ENCODE measurements at regions not wholly inside any gene's neighbourhood (a gene's known extent, or its start where the extent isn't known, plus 50 kb on each side); places are given as distances from the start of the nearest gene placed in this dataset.

DNA sequence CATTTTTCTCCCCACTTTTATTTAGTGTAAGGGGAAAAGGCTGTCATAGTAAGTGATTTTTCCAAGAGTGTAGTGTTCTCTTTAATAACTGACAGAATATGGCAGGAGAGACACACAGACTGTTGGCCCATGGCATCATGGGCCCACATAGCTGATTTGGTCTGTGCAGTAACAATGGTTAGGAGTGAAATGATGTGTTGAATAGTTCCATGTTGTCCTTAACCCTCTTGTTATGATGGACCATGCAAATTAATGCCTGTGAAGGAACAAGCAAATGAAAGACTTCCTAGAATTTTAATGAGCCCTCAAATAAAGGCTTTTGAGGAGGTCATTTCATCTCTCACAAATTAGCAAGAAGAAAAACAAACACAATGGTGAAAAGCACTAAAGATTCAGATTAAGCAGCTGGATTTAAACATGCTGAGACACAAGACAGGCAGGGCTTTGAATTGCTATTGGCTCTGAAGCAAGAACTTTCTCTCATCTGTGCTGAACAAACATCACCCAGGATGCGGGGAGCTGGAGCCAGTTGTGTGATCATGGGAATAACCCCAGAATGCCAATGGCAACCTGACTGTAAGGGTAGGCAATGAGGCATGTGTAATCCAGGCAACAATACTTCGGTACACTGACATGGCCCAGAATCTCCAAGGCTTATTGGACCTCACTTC is 136.7 kb upstream of the VEPH1 start:
- DNase-seq (ENCODE audit: low read depth in 2 of 3, low spot score in 2 of 3) = no peak

DNA sequence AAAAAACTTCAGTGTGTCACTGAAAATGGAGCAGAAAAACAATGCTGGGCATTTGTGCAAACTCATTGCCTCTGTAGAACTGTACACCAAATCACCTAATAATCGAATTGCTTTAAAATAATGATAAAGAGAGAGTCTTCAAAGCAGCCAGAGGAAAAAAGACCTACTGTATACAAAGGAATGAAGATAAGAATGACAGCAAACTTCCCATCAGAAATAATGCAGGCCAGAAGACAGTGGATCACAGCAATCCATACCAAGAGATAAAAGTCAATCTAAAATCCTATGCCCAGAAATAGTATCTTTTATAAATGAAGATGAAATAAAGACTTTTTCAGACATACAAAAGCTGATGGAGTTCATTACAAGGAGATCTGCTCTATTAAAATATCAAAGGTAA is 134.7 kb upstream of the VEPH1 start:
- DNase-seq (ENCODE audit: low read depth in 2 of 3, low spot score in 2 of 3) = no peak

DNA sequence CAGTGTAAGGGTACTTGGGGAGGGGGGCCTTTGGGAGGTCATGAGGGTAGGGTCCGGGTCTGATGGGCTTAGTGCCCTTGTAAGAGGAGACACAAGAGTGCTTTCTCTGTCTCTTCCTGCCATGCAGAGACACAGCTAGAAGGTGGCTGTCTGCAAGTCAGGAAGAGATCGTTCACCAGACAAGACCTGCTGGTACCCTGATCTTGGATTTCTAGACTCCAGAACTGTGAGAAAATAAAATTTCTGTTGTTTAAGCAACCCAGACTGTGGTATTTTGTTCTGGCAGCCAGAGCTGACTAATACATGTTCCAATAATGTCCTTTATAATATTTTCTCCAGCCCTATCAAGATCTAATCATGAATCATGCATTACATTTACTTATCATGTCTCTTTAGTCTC is 130.0 kb upstream of the VEPH1 start:
- DNase-seq (ENCODE audit: low read depth in 2 of 3, low spot score in 2 of 3) = no peak

DNA sequence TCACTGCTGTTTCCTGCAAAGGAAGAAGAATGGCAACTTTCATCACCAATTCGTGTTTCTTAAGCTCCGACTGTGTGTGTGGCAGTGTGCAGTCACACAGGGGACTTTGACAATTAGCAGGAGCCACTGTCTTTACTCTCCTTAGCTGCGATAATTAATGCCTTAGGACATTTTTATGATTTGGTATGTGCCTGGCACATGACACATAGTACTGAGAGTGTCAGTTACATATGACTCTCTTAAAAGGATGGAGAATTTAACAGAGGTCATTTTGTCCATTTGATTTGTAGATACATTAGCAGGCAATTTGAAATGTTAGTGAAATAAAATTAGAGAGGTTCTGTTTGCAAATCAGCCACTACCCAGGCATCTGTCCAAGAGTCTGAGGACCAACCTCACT is 128.9 kb upstream of the VEPH1 start:
- no peak for DNase-seq (ENCODE audit: low read depth in 2 of 3, low spot score in 2 of 3)

DNA sequence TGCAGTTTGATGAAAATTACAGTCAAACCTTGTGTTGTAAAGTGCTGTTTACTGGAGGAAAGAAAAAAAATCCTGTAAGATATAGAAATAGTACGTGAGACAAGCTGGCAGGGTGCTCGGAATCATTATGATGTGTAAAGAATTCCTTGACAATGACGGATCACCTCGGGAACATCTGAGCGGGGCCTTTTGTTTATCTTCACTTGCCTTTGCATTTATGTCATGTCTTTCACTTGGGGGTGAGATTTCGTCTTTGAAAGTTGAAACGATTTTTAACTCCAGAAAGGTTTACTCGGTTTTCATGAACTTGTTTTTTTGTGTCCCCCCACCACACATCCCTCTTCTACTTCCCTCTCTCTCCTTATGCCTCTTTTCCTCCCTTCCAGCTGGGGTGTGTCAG is 128.3 kb upstream of the VEPH1 start:
- no peak for DNase-seq (ENCODE audit: low read depth in 2 of 3, low spot score in 2 of 3)

DNA sequence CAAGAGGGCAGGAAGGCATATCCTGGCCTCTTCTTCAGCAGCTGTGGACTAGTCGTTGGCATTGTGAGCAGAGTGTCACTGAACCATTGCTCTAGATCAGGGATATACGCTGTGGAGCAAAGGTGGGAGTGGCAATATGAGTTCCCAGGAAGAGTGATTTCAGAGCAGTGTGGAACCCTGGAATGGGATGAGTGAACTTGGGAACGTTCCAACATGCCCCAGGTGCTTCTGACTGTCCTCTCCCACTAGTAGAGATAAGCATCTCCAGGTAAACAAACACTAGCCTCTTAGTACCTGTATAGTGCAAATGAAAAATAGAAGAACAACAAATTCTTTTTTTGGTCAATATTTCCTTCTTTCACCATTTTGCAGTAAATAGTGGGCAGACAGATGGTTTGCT is 123.6 kb upstream of the VEPH1 start:
- no peak for DNase-seq (ENCODE audit: low read depth in 2 of 3, low spot score in 2 of 3)

DNA sequence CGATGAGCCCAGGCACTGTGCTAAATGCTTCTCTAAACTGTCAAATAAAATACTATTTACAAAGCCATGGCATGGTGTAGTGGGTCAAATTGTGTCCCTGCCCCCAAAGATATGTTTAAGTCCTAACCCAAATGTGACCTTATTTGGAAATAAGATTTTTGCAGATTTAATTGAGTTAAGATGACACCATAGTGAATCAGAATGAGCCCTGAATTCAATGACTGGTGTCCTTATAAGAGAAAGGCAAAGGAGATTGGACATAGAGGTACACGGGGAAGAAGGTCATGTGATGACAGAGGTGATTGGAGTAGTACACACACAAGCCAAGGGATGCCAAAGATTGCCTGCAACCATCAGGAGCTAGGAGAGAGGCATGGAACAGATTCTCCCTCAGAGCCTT is 121.6 kb upstream of the VEPH1 start:
- DNase-seq (ENCODE audit: low read depth in 2 of 3, low spot score in 2 of 3) = no peak

DNA sequence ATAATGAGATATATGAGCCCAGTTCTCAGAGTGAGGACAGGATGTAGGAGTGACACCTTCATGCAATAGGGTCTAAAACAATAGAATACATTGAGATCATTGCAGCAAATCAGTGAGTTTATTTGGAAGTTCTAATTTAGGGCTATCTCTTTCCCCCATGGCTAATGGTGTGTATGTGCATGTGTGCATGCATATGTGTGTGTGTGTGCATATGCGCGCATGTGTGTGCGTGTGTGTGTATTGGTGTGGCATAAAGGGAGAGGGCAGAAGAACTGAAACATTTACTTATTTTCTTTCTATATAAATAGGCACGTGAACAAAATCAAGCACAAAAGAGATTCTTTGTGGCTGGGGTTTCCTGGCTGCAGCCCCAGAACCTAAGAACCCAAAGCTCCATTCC is 115.7 kb upstream of the VEPH1 start:
- no peak for DNase-seq (ENCODE audit: low read depth in 2 of 3, low spot score in 2 of 3)

DNA sequence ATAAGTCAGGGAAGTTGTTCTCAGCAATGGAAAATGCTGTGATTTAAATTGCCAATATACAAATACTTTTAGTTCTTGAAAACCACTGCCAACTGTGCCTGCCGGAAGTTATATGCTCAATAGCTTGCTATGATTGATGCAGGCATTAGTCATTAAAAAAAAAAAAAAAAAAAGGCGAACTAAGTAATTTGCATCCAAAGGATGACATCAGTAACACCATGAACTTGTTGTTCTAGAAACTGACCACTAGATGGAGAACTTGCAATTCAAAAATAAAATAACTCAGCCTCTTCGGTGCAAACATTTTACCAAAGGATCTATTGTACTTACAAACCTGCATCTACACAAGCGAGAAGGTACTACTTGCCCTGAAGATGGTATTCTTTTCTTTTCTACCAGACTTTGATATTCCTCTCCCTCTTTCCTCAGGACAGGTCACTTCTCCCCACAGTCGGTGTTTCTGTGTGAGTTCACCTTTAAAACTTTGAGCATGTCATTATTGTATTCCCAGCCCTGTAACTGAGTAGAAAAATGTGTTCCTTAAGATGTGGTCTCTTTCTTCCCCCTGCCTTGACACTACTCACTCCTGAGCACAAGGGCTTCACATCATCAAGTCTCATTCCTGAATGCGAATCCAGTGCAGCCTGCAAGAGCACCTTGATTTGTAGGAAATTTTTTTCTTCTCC is 115.0 kb upstream of the VEPH1 start:
- DNase-seq (ENCODE audit: low read depth in 2 of 3, low spot score in 2 of 3) = no peak

DNA sequence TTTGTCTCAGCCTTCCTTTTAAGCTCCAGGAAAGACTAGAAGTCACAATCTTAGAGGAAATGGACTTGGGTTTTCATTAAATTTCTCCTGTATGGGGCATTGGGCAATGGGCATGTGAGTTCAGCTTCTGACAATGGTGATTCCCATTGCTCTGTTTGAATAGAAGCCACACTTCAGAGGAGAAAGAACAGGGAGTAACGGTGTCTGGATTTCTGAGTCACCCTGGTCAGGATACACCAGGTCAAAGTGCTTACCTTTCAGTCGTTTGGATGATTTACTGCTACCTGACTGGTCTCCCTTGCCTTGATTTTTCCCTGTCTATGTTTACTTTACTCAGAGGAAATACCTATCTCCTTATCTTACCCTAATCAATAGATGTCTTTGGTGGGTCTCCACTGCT is 111.7 kb upstream of the VEPH1 start:
- no peak for DNase-seq (ENCODE audit: low read depth in 2 of 3, low spot score in 2 of 3)

DNA sequence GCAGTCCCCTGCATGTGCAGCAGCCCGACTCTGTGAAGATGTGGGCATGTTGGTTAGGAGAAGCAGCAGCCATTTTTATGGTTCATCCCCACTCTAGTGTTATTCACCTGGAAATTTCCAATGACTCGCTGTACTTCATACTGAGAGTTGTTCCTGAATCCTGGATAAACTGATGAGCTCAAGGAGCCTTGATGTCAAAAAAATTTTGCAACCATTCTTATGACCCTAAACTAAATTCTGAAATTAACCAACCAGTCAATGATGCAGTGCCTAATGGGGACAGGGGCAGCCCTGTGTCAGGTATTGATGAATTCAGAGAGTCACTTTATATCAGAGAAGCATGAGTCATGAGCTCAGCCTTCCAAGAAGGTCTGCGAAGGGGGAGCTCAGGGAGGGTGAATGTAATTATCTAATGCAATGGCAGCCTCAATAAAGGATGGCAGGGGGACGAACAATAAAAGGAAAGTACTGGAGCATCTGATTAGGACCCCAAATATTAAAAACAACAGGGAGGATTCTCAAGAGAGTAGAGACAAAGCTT is 108.4 kb upstream of the VEPH1 start:
- no peak for DNase-seq (ENCODE audit: low read depth in 2 of 3, low spot score in 2 of 3)

DNA sequence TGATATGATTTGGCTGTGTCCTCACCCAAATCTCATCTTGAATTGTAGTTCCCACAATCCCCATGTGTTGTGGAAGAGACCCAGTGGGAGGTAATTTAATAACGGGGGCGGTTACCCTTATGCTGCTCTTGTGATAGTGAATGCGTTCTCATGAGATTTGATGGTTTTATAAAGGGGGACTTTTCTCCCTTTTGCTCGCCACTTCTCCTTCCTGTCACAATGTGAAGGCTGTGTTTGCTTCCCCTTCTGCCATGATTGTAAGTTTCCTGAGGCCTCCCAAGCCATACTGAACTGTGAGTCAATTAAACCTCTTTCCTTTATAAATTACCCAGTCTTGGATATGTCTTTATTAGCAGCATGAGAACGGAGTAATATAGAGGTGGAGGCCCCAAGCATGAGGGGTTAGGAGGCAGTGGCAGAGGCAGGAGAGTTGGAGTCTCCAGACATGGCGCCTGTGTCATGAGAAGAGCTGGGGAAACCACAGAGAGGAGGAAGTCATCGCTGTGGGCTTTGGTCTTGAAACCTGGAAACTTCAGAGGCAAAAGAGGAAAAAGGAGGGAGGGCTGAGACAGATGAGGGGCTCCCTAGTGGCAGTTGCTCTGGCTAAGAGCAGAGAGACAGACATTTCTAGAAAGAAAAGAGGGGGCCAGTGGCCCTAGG is 107.8 kb upstream of the VEPH1 start:
- DNase-seq (ENCODE audit: low read depth in 2 of 3, low spot score in 2 of 3) = no peak

DNA sequence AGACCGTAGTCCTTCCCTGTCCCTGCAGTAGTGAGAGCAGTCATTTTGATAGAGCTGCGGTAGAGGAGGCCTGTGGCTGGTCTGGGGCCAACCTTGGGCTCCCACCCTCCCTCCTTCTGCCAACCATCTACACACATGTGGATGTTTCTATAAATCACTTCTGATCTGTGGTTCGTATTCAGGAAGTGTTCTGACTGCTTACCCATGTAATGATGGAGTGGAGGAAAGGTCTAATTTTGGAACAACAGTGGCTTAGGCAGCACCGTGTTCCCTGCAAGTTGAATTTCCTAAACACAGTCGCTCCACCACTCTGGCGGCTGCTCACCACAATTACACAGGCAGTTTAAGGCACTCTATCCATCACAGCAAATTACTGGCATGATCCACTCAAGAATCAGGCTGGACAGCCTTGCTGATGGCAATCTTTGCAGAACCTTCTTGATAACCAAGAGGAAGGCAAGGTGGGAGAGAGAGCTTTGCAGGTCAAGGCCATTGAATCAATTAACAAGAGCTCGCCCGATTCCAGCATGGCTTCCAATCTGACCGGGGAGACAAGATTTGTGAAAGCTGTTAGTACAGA is 104.7 kb upstream of the VEPH1 start:
- DNase-seq (ENCODE audit: low read depth in 2 of 3, low spot score in 2 of 3) = no peak

DNA sequence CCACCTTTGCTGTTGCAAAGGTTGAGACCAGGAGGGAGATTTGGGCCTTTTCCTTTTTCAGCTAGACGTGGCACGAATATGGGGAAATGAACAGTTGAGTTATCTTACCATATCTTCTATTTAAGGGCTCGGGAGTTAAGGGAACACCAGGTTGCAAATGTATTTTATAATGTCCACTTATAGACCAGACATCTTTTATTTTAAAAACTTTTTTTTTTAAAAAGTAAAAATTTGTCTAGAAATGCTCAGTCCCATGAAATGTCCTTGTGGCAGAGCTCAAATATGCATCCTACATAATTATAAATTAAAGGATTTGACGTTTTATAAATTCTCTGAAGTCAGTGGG is 103.6 kb upstream of the VEPH1 start:
- DNase-seq (ENCODE audit: low read depth in 2 of 3, low spot score in 2 of 3) = no peak

DNA sequence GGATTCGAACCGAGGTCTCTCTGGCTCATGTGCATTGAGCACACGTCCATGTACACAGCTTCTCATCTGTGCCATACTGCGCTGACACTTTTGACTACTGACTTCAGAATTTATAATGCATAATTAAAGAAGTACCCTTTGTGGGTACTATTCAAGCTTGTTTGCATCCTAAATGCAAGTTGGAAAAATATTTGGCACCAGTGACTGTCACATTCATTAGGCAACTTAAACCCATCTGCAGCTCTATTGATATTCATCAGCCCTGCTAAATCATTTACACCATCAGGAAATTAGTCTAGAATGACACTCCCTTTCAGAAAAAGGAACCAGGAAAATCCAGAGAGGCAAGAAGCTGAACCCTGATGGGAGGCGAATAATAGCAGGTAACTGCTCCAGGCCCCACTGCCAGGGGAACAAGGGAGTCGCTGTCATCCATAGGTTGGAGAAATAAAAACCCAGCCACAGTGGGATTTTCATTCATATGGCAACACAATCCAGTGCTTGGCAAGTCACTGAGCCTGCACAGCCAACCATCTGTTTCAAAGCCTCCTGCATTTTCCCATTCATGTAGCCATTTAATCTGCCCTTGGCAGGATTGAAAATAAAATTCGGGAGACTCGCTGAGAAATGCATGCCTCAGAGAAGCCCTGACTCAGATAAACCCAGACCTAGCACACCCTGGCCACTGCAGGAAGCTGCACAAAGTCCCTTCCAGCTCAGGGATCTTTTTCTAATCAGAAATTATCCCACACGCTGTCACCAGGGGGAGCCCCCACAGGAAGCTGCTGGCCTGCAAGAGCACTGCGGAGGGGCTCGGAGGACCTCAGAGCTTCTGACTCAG is 103.0 kb upstream of the VEPH1 start:
- peak; percentile 16 to 36 (median 20) for DNase-seq (ENCODE audit: low read depth in 2 of 3, low spot score in 2 of 3)

DNA sequence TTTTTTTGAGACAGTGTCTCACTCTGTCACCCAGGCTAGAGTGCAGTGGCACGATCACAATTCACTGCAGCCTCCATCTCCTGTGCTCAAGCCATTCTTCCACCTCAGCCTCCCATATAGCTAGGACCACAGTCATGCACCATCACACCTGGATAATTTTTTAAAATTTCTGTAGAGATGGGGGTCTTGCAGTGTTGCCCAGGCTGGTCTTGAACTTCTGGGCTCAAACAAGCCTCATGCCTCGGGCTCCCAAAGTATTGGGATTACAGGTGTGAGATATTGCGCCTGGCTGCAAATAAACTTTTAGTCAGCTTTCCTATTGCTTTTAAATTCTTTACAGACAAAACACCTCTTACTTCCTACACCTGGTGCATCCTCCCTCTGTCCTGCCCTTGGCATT is 102.1 kb upstream of the VEPH1 start:
- no peak for DNase-seq (ENCODE audit: low read depth in 2 of 3, low spot score in 2 of 3)

DNA sequence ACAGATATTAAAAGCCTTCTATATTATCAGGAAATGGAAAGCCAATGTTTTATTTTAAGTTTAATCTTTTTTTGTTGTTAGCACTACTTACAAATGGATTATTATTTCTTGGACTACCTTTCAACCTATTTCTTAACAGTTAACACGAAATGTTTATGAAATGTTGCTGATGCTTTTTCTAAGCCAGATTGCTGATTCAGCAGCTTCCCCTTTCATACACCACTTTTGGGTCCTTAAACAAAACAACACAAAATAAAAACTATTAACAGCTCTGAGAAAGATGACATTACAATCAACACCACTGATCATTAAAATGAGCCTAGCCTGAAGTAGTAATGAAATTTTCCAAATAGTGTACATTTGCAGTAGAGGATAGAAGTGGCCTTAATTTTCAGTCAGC is 99.2 kb upstream of the VEPH1 start:
- DNase-seq (ENCODE audit: low read depth in 2 of 3, low spot score in 2 of 3) = no peak

DNA sequence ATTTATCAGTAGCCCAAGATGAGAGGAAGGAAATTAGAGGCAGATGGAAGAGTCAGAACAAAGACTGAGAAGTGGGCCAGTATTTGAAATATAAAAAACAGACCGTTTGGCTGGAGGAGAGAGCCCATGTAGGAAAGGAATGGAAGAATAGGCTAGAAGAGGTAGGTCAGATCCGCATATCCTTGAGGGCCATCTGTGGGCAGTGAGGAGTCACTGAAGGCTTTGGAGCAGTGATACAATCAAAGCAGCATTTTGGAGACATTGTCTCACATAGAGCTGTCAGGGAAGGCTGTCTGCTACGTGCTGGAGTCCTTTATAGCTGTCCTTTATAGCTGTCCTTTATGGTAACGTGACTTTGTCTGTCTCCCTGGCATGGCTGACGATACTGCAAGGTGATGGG is 92.0 kb upstream of the VEPH1 start:
- DNase-seq (ENCODE audit: low read depth in 2 of 3, low spot score in 2 of 3) = no peak

DNA sequence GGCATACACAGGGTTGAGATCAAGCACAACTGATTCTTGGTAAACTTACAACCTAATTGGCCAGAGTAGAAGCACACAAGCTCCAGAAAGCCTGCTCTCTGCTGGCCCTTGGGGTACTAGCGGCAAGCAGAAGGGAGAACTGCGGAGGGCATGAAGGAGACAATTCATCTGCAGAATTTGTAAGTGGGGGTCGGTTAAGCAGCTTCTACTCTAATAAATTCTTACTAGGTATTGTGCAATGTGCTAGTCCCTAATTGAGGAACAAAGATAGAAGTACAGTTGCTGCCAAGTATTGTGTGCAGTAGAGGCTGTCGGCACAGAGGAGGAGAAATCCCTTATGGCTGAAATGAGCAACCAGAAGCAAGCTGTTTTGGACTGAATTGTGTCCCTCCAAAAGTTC is 91.2 kb upstream of the VEPH1 start:
- no peak for DNase-seq (ENCODE audit: low read depth in 2 of 3, low spot score in 2 of 3)

DNA sequence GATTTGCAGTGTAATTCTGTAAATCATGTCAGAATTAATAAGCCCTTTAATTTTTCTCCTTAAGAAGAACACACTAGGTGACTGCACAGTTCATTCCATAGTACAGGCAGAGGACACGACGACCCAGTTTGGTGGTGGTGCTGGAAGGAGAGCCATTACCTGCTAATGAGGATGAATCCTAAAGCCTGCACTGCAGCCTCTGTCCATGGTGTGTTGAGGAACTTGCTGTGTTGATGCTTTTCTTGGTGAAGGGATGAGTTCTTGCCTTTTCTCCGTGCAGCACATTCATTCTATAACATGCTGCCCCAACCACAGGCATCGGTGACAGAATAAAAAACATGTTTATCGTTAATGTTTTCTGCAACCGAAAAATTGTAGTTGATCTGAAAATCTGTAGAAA is 89.6 kb upstream of the VEPH1 start:
- no peak for DNase-seq (ENCODE audit: low read depth in 2 of 3, low spot score in 2 of 3)

DNA sequence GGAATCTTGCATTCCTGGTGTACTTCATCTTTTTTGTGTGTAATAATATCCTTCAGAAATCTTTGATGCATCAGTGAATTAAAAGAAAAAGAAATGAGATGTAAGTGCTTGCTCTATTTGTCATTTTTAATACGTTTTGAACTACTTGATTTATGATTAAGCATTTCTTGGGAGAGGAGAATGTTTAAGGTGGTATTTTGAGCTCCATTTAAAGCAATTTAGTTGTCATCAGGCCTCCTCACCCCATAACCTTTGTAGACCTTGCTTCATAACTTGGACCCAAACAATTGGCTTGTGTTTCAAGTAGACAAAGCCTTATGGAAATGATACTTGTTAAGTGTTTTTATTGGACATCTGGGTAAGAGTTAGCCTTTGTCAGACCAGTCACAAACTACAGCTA is 87.1 kb upstream of the VEPH1 start:
- no peak for DNase-seq (ENCODE audit: low read depth in 2 of 3, low spot score in 2 of 3)
